H1 (cell line): ENCODE measurements at regions not wholly inside any gene's neighbourhood (a gene's known extent, or its start where the extent isn't known, plus 50 kb on each side); places are given as distances from the start of the nearest gene placed in this dataset.

Experiments used
- CBX5 ChIP-seq: fragments of 300-800, 300-1000 bp; sonication (generic); IDR thresholded peaks from 2 replicates; pipeline ENCODE4 v1.7.1; 2016; ENCODE audit warnings: antibody characterized with exemption, low read length, low read depth
- HDAC2 ChIP-seq, 2 experiments: fragments of 300-600 bp in 1 of 2; sonication (generic) in 1 of 2; IDR thresholded peaks; 2 replicates each; pipeline ENCODE4 v1.6.1; 2011 to 2012; ENCODE audit warnings: low read depth in 2 of 2, low read length in 2 of 2, mild to moderate bottlenecking in 2 of 2, moderate library complexity in 2 of 2, borderline replicate concordance in 1 of 2, inconsistent platforms in 1 of 2
- MAFK ChIP-seq: IDR thresholded peaks from 2 replicates; pipeline ENCODE4 v1.6.1; 2012; ENCODE audit warnings: low read depth, mild to moderate bottlenecking, improper control_type of control experiment, low read length
- POLR2A ChIP-seq, 2 experiments: IDR thresholded peaks; 1 replicate in 1 of 2; 2 replicates in 1 of 2; pipeline ENCODE4 v1.6.1; 2011; ENCODE audit warnings: low read depth in 2 of 2, low read length in 2 of 2, mild to moderate bottlenecking in 2 of 2; ENCODE audit errors: control extremely low read depth in 1 of 2
- RNF2 ChIP-seq: fragments of 200-900, 300-1000 bp; sonication (generic); IDR thresholded peaks from 2 replicates; pipeline ENCODE4 v1.7.1; 2016; ENCODE audit warnings: borderline replicate concordance, low read depth, mild to moderate bottlenecking, antibody characterized with exemption, low read length; ENCODE audit not compliant: poor library complexity, severe bottlenecking; ENCODE audit errors: missing control alignments
- SAP30 ChIP-seq: fragments of 300-600 bp; sonication (generic); IDR thresholded peaks from 2 replicates; pipeline ENCODE4 v1.7.1; 2012; ENCODE audit warnings: low read length, moderate library complexity, mild to moderate bottlenecking, inconsistent platforms; ENCODE audit not compliant: insufficient read depth, insufficient replicate concordance
- SUZ12 ChIP-seq: fragments of 200-600 bp; sonication (generic); IDR thresholded peaks from 2 replicates; pipeline ENCODE4 v1.6.1; 2012; ENCODE audit warnings: mild to moderate bottlenecking, inconsistent platforms, low read length, moderate library complexity, mixed read lengths
- YY1 ChIP-seq: IDR thresholded peaks from 2 replicates; pipeline ENCODE4 v1.6.1; 2011; ENCODE audit warnings: low read depth, mild to moderate bottlenecking, low read length
- TF ChIP-seq, protein P1 (sequence below), 3 experiments: IDR thresholded peaks; 1 replicate in 2 of 3; 2 replicates in 1 of 3; pipeline versions ENCODE4 v1.5.1 to v1.6.1; 2011; ENCODE audit warnings: low read length in 3 of 3, mild to moderate bottlenecking in 3 of 3, inconsistent platforms in 2 of 3, low read depth in 1 of 3, moderate library complexity in 1 of 3; ENCODE audit not compliant: insufficient read depth in 1 of 3; ENCODE audit errors: control extremely low read depth in 1 of 3

DNA sequence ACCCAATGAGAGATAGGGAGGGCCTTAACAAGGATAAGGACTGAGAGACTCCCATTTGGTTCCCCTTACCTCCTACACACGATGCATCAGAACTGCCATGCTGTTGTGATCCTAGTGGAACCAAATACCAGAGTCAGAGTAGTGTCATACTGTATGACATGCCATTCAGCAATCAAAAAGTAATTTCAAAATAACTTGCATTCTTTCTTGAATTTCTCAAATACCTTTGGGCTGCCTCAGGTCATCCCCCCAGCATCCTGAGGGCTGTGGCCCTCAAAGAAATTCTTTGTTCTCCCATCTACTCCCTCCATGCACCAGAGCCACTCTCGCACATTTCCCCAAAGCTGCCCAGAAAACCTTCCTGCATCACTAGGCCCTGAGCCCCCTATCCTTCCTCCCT is 68.9 kb upstream of the PPP2R3A start (continued):
- no peak for TF ChIP-seq SAP30
- TF ChIP-seq POLR2A (IDR thresholded peaks at IDR 0.05; ENCODE audit: control extremely low read depth in 1 of 2, low read depth in 2 of 2, low read length in 2 of 2), result no peak
- no peak for TF ChIP-seq MAFK
- TF ChIP-seq HDAC2 (IDR thresholded peaks at IDR 0.05; ENCODE audit: borderline replicate concordance in 1 of 2, low read depth in 2 of 2, low read length in 2 of 2), result no peak
- no peak for TF ChIP-seq SUZ12
- TF ChIP-seq, protein P1, sequence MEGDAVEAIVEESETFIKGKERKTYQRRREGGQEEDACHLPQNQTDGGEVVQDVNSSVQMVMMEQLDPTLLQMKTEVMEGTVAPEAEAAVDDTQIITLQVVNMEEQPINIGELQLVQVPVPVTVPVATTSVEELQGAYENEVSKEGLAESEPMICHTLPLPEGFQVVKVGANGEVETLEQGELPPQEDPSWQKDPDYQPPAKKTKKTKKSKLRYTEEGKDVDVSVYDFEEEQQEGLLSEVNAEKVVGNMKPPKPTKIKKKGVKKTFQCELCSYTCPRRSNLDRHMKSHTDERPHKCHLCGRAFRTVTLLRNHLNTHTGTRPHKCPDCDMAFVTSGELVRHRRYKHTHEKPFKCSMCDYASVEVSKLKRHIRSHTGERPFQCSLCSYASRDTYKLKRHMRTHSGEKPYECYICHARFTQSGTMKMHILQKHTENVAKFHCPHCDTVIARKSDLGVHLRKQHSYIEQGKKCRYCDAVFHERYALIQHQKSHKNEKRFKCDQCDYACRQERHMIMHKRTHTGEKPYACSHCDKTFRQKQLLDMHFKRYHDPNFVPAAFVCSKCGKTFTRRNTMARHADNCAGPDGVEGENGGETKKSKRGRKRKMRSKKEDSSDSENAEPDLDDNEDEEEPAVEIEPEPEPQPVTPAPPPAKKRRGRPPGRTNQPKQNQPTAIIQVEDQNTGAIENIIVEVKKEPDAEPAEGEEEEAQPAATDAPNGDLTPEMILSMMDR (IDR thresholded peaks at IDR 0.05; ENCODE audit: control extremely low read depth in 1 of 3, insufficient read depth in 1 of 3, low read depth in 1 of 3, low read length in 3 of 3), result no peak
- no peak for TF ChIP-seq YY1
- TF ChIP-seq RNF2, result no peak
- TF ChIP-seq CBX5, result no peak
